MM.1S (cell line): ENCODE measurements at regions not wholly inside any gene's neighbourhood (a gene's known extent, or its start where the extent isn't known, plus 50 kb on each side); places are given as distances from the start of the nearest gene placed in this dataset.

ENCODE experiments used
- EZH2 ChIP-seq: fragments of 300-600 bp; sonication (generic); optimal IDR thresholded peaks from 2 replicates; pipeline ENCODE3; 2017; ENCODE audit warnings: low read depth, mild to moderate bottlenecking, antibody characterized with exemption, low read length, mixed read lengths
- EZH2phosphoT487 ChIP-seq: fragments of 300-600 bp; sonication (generic); IDR thresholded peaks from 2 replicates; pipeline ENCODE4 v1.6.1; 2018; ENCODE audit warnings: antibody characterized with exemption, low read length
- TF ChIP-seq, protein P1 (sequence below): fragments of 300-600 bp; sonication (generic); IDR thresholded peaks from 2 replicates; pipeline ENCODE4 v1.5.1; 2016; ENCODE audit warnings: antibody characterized with exemption, low read length, mixed read lengths

DNA sequence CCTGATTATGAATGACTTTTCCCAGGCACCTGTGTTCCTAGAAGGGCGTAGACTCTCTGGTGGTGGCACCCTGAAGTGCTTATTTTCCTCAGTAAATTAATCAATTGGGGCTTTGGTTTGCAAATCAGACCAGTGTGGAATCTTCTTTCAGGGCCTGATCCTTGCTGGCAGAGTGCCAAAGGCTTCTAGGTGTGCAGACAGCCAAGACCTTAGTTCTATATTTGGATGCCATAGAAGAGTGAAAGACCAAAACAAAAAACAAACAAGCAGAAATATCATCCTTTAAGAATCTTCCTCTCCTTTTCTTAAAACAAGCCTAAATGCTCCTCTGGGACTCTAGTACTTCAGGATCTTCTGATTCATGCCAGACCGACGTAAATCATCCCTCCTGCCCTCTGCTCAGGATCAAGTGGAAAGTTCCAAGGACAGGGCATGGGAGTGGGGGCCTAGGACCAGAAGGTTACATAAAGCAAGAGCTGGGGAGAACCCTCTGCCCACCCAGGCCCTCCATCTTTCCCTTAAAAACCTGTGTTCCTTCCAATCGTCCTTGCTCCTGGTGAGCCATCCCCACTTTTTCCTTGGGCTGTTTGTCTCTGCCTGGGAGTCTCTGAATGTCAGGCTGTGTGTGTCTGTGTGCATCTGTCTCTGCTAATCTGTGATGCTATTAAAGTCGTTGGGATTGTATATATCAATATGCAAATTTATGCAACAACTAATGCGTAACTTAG, 70.5 kb upstream of the MYLIP start:
- TF ChIP-seq, protein P1, sequence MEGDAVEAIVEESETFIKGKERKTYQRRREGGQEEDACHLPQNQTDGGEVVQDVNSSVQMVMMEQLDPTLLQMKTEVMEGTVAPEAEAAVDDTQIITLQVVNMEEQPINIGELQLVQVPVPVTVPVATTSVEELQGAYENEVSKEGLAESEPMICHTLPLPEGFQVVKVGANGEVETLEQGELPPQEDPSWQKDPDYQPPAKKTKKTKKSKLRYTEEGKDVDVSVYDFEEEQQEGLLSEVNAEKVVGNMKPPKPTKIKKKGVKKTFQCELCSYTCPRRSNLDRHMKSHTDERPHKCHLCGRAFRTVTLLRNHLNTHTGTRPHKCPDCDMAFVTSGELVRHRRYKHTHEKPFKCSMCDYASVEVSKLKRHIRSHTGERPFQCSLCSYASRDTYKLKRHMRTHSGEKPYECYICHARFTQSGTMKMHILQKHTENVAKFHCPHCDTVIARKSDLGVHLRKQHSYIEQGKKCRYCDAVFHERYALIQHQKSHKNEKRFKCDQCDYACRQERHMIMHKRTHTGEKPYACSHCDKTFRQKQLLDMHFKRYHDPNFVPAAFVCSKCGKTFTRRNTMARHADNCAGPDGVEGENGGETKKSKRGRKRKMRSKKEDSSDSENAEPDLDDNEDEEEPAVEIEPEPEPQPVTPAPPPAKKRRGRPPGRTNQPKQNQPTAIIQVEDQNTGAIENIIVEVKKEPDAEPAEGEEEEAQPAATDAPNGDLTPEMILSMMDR = no peak
- TF ChIP-seq EZH2phosphoT487 (no peak), EZH2 (no peak)
